WTC11 (cell line): ENCODE measurements at regions not wholly inside any gene's neighbourhood (a gene's known extent, or its start where the extent isn't known, plus 50 kb on each side); places are given as distances from the start of the nearest gene placed in this dataset.

Source experiments
- ATAC-seq: fragments of 200-7000 bp; cut with Tn5 transposase; 2 replicates; pipeline ENCODE4 v1.10.0; 2021; ENCODE audit warnings: mild to moderate bottlenecking, moderate library complexity
- CTCF ChIA-PET: fragments of 300-600 bp; sonication (Branson Sonifier 250); formaldehyde crosslinking; loops from one replicate; lab custom pipeline; 2021; ENCODE audit warnings: antibody characterized with exemption; lab: Charles Lee
- POLR2A ChIA-PET: fragments of 350-600 bp; sonication (Branson Sonifier 250); formaldehyde crosslinking; loops from one replicate; lab custom pipeline; 2021; ENCODE audit warnings: antibody characterized with exemption; lab: Charles Lee
- DNase-seq: peaks from one replicate; pipeline ENCODE4 v3.0.0; 2021; ENCODE audit warnings: low spot score
- H3K27ac Mint-ChIP-seq: 2 replicates; pipeline ENCODE4 v1.8.0; 2021; ENCODE audit warnings: mixed read lengths
- H3K27me3 Mint-ChIP-seq: 2 replicates; pipeline ENCODE4 v1.8.0; 2021; ENCODE audit warnings: low read depth, mild to moderate bottlenecking, moderate library complexity, mixed read lengths
- H3K36me3 Mint-ChIP-seq: 2 replicates; pipeline ENCODE4 v1.8.0; 2021; ENCODE audit warnings: mixed read lengths
- H3K4me1 Mint-ChIP-seq: 2 replicates; pipeline ENCODE4 v1.8.0; 2022; ENCODE audit warnings: mixed read lengths
- H3K4me3 Mint-ChIP-seq: 2 replicates; pipeline ENCODE4 v1.8.0; 2021; ENCODE audit warnings: mild to moderate bottlenecking, moderate library complexity, mixed read lengths
- H3K9me3 Mint-ChIP-seq: 2 replicates; pipeline ENCODE4 v1.8.0; 2021; ENCODE audit warnings: mixed read lengths
- CREM ChIP-seq: sonication (generic); formaldehyde crosslinking; IDR thresholded peaks from 2 replicates; pipeline ENCODE4 v1.8.1; 2022; ENCODE audit warnings: mild to moderate bottlenecking, missing genetic modification reagents, moderate library complexity
- ERG ChIP-seq: fragments of 250-450 bp; sonication (Bioruptor Pico); IDR thresholded peaks from 2 replicates; pipeline ENCODE4 v1.8.0; 2021; ENCODE audit warnings: mild to moderate bottlenecking
- ESRRA ChIP-seq: sonication (generic); formaldehyde crosslinking; IDR thresholded peaks from 2 replicates; pipeline ENCODE4 v1.8.1; 2022; ENCODE audit warnings: mild to moderate bottlenecking, missing genetic modification reagents, borderline replicate concordance
- ETV6 ChIP-seq: sonication (generic); formaldehyde crosslinking; IDR thresholded peaks from 2 replicates; pipeline ENCODE4 v1.8.1; 2022; ENCODE audit warnings: mild to moderate bottlenecking, missing genetic modification reagents
- FOXK1 ChIP-seq: sonication (generic); formaldehyde crosslinking; IDR thresholded peaks from 2 replicates; pipeline ENCODE4 v1.8.0; 2022; ENCODE audit warnings: mild to moderate bottlenecking, moderate library complexity, missing genetic modification reagents
- GABPB1 ChIP-seq: sonication (generic); formaldehyde crosslinking; IDR thresholded peaks from 2 replicates; pipeline ENCODE4 v1.8.1; 2023; ENCODE audit warnings: mild to moderate bottlenecking, missing genetic modification reagents
- GRHL2 ChIP-seq: fragments of 250-450 bp; sonication (Bioruptor Pico); IDR thresholded peaks from 2 replicates; pipeline ENCODE4 v1.8.0; 2022; ENCODE audit warnings: mild to moderate bottlenecking, moderate library complexity; ENCODE audit not compliant: insufficient replicate concordance, severe bottlenecking
- GTF2I ChIP-seq: fragments of 250-450 bp; sonication (Bioruptor Pico); conservative IDR thresholded peaks from 2 replicates; pipeline ENCODE4 v1.4.0; 2021; ENCODE audit warnings: mild to moderate bottlenecking
- IRF1 ChIP-seq: sonication (generic); formaldehyde crosslinking; IDR thresholded peaks from 2 replicates; pipeline ENCODE4 v1.8.0; 2023; ENCODE audit warnings: missing genetic modification reagents
- MYBL2 ChIP-seq: sonication (generic); formaldehyde crosslinking; IDR thresholded peaks from 2 replicates; pipeline ENCODE4 v1.8.1; 2023; ENCODE audit warnings: mild to moderate bottlenecking, moderate library complexity, missing genetic modification reagents
- SMAD4 ChIP-seq: sonication (generic); formaldehyde crosslinking; IDR thresholded peaks from 2 replicates; pipeline ENCODE4 v1.8.0; 2022; ENCODE audit warnings: mild to moderate bottlenecking, missing genetic modification reagents
- TEAD4 ChIP-seq: sonication (generic); formaldehyde crosslinking; IDR thresholded peaks from 2 replicates; pipeline ENCODE4 v1.8.0; 2022; ENCODE audit warnings: mild to moderate bottlenecking, missing genetic modification reagents
- ZNF138 ChIP-seq: sonication (generic); formaldehyde crosslinking; conservative IDR thresholded peaks from 2 replicates; pipeline ENCODE4 v1.8.1; 2022; ENCODE audit warnings: mild to moderate bottlenecking, moderate library complexity, missing genetic modification reagents
- ZNF263 ChIP-seq: sonication (generic); formaldehyde crosslinking; IDR thresholded peaks from 2 replicates; pipeline ENCODE4 v1.8.1; 2022; ENCODE audit warnings: low read depth, mild to moderate bottlenecking, moderate library complexity, missing genetic modification reagents
- ZNF425 ChIP-seq: fragments of 250-450 bp; sonication (Bioruptor Pico); conservative IDR thresholded peaks from 2 replicates; pipeline ENCODE4 v1.9.0; 2021; ENCODE audit warnings: mild to moderate bottlenecking
- TF ChIP-seq, protein P1 (sequence below): fragments of 250-450 bp; sonication (Bioruptor Pico); IDR thresholded peaks from 2 replicates; pipeline ENCODE4 v1.9.0; 2021; ENCODE audit warnings: moderate library complexity, mild to moderate bottlenecking, inconsistent platforms, borderline replicate concordance
- TF ChIP-seq, protein P2 (sequence below): sonication (generic); formaldehyde crosslinking; IDR thresholded peaks from 2 replicates; pipeline ENCODE4 v1.8.0; 2022; ENCODE audit warnings: mild to moderate bottlenecking, missing genetic modification reagents
- TF ChIP-seq, protein P3 (sequence below): fragments of 250-450 bp; sonication (Bioruptor Pico); IDR thresholded peaks from 2 replicates; pipeline ENCODE4 v2.1.2; 2022; ENCODE audit warnings: mild to moderate bottlenecking, moderate library complexity
- TF ChIP-seq, protein P4 (sequence below): sonication (generic); formaldehyde crosslinking; IDR thresholded peaks from 2 replicates; pipeline ENCODE4 v1.8.1; 2023; ENCODE audit warnings: mild to moderate bottlenecking, missing genetic modification reagents, borderline replicate concordance
- TF ChIP-seq, protein P5 (sequence below): sonication (generic); formaldehyde crosslinking; IDR thresholded peaks from 2 replicates; pipeline ENCODE4 v1.8.0; 2022; ENCODE audit warnings: missing genetic modification reagents
- TF ChIP-seq, protein P6 (sequence below): sonication (generic); formaldehyde crosslinking; IDR thresholded peaks from 2 replicates; pipeline ENCODE4 v1.8.1; 2023; ENCODE audit warnings: mild to moderate bottlenecking, missing genetic modification reagents

DNA sequence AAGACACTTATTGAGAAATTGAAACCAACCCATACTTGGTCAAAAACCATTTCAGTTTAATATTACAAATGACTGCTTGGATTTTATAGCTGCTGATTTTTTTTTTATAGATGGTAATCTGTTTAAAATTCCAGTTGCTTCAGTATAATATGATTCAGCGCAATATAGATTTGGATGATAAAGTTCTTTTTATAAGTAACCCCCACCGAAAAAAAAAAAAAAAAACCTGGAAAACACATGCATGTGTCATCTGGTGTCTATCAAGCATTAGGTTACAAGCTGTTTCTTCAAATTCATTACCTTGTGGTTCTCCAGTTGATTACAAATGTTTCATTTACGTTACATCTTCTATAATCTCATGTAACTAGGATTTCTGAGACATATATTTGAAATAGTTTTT, 356.6 kb upstream of the ROBO2 start:
- no peak for ATAC-seq
- DNase-seq = no peak
- Mint-ChIP-seq H3K4me1 (peaks cover 31% of the 10 kb centered on the region), H3K27me3 (no peaks in the 10 kb centered on the region), H3K36me3 (no peaks in the 10 kb centered on the region), H3K27ac (no peak overlapping the region), H3K4me3 (no peak overlapping the region), H3K9me3 (no peaks in the 10 kb centered on the region)
- CTCF ChIA-PET = interaction anchor here (0.6 to 1.0 kb wide), 3 partner anchors 36 to 568 kb away, joined by 3 to 7 read pairs (median 3); no protein-coding TSS in a partner anchor
- TF ChIP-seq GABPB1 (CRISPR knock-in tag) (no peak), ZNF425 (no peak), ZNF138 (CRISPR knock-in tag) (no peak), FOXK1 (CRISPR knock-in tag) (no peak), MYBL2 (CRISPR knock-in tag) (no peak), GTF2I (CRISPR knock-in tag) (no peak), CREM (no peak), TEAD4 (CRISPR knock-in tag) (no peak)
- TF ChIP-seq, protein P1, sequence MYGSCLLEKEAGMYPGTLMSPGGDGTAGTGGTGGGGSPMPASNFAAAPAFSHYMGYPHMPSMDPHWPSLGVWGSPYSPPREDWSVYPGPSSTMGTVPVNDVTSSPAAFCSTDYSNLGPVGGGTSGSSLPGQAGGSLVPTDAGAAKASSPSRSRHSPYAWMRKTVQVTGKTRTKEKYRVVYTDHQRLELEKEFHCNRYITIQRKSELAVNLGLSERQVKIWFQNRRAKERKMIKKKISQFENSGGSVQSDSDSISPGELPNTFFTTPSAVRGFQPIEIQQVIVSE = no peak
- TF ChIP-seq, protein P2, sequence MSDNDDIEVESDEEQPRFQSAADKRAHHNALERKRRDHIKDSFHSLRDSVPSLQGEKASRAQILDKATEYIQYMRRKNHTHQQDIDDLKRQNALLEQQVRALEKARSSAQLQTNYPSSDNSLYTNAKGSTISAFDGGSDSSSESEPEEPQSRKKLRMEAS (CRISPR knock-in tag) = no peak
- TF ChIP-seq, protein P3, sequence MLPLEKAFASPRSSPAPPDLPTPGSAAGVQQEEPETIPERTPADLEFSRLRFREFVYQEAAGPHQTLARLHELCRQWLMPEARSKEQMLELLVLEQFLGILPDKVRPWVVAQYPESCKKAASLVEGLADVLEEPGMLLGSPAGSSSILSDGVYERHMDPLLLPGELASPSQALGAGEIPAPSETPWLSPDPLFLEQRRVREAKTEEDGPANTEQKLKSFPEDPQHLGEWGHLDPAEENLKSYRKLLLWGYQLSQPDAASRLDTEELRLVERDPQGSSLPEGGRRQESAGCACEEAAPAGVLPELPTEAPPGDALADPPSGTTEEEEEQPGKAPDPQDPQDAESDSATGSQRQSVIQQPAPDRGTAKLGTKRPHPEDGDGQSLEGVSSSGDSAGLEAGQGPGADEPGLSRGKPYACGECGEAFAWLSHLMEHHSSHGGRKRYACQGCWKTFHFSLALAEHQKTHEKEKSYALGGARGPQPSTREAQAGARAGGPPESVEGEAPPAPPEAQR = no peak
- TF ChIP-seq, protein P4, sequence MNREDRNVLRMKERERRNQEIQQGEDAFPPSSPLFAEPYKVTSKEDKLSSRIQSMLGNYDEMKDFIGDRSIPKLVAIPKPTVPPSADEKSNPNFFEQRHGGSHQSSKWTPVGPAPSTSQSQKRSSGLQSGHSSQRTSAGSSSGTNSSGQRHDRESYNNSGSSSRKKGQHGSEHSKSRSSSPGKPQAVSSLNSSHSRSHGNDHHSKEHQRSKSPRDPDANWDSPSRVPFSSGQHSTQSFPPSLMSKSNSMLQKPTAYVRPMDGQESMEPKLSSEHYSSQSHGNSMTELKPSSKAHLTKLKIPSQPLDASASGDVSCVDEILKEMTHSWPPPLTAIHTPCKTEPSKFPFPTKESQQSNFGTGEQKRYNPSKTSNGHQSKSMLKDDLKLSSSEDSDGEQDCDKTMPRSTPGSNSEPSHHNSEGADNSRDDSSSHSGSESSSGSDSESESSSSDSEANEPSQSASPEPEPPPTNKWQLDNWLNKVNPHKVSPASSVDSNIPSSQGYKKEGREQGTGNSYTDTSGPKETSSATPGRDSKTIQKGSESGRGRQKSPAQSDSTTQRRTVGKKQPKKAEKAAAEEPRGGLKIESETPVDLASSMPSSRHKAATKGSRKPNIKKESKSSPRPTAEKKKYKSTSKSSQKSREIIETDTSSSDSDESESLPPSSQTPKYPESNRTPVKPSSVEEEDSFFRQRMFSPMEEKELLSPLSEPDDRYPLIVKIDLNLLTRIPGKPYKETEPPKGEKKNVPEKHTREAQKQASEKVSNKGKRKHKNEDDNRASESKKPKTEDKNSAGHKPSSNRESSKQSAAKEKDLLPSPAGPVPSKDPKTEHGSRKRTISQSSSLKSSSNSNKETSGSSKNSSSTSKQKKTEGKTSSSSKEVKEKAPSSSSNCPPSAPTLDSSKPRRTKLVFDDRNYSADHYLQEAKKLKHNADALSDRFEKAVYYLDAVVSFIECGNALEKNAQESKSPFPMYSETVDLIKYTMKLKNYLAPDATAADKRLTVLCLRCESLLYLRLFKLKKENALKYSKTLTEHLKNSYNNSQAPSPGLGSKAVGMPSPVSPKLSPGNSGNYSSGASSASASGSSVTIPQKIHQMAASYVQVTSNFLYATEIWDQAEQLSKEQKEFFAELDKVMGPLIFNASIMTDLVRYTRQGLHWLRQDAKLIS = no peak
- TF ChIP-seq, protein P5, sequence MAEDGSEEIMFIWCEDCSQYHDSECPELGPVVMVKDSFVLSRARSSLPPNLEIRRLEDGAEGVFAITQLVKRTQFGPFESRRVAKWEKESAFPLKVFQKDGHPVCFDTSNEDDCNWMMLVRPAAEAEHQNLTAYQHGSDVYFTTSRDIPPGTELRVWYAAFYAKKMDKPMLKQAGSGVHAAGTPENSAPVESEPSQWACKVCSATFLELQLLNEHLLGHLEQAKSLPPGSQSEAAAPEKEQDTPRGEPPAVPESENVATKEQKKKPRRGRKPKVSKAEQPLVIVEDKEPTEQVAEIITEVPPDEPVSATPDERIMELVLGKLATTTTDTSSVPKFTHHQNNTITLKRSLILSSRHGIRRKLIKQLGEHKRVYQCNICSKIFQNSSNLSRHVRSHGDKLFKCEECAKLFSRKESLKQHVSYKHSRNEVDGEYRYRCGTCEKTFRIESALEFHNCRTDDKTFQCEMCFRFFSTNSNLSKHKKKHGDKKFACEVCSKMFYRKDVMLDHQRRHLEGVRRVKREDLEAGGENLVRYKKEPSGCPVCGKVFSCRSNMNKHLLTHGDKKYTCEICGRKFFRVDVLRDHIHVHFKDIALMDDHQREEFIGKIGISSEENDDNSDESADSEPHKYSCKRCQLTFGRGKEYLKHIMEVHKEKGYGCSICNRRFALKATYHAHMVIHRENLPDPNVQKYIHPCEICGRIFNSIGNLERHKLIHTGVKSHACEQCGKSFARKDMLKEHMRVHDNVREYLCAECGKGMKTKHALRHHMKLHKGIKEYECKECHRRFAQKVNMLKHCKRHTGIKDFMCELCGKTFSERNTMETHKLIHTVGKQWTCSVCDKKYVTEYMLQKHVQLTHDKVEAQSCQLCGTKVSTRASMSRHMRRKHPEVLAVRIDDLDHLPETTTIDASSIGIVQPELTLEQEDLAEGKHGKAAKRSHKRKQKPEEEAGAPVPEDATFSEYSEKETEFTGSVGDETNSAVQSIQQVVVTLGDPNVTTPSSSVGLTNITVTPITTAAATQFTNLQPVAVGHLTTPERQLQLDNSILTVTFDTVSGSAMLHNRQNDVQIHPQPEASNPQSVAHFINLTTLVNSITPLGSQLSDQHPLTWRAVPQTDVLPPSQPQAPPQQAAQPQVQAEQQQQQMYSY (CRISPR knock-in tag) = no peak
- POLR2A ChIA-PET = no interaction called here

DNA sequence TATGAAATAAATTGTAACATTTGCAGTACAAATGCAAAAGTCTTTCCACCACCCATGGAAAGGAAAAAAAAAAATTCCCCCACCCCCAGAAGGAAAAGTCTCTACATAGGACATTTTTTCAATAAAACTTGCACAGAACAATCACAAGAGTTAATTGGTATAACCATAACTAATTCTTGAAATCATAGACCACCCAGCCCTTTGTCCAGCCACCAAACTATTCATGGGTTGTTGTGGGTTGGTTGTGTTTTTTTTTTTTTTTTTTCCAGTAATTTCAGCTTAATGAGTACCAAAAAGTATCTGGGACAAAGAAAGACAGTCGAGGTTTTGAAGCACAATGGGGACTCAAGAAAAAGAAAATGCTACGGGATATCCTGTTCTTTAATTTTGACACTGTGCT, 355.0 kb upstream of the ROBO2 start:
- Mint-ChIP-seq H3K36me3 (no peaks in the 10 kb centered on the region), H3K4me3 (no peak overlapping the region), H3K4me1 (peaks cover 31% of the 10 kb centered on the region), H3K27me3 (no peaks in the 10 kb centered on the region), H3K27ac (no peak overlapping the region), H3K9me3 (peaks cover 6% of the 10 kb centered on the region)
- ChIA-PET POLR2A (no interaction called here), CTCF (interaction anchor here (0.7 kb wide), 1 partner anchor 622 kb away, joined by 4 read pairs; no protein-coding TSS in a partner anchor)
- no peak for ATAC-seq
- DNase-seq = no peak
- no peak for TF ChIP-seq ESRRA (CRISPR knock-in tag)
- TF ChIP-seq, protein P6, sequence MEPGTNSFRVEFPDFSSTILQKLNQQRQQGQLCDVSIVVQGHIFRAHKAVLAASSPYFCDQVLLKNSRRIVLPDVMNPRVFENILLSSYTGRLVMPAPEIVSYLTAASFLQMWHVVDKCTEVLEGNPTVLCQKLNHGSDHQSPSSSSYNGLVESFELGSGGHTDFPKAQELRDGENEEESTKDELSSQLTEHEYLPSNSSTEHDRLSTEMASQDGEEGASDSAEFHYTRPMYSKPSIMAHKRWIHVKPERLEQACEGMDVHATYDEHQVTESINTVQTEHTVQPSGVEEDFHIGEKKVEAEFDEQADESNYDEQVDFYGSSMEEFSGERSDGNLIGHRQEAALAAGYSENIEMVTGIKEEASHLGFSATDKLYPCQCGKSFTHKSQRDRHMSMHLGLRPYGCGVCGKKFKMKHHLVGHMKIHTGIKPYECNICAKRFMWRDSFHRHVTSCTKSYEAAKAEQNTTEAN = no peak
- no peak for TF ChIP-seq ERG (CRISPR knock-in tag)
- no peak for TF ChIP-seq GABPB1 (CRISPR knock-in tag)
- TF ChIP-seq ETV6 (CRISPR knock-in tag) = no peak
- no peak for TF ChIP-seq IRF1 (CRISPR knock-in tag)
- no peak for TF ChIP-seq SMAD4
- TF ChIP-seq GRHL2 (CRISPR knock-in tag) = no peak
- TF ChIP-seq ZNF263 (CRISPR knock-in tag) = no peak
